NCI-H82 treated with DMSO at 0.1 percent for 48 hours (cell line): ENCODE measurements at regions not wholly inside any gene's neighbourhood (a gene's known extent, or its start where the extent isn't known, plus 50 kb on each side); places are given as distances from the start of the nearest gene placed in this dataset.

Experiments used
- DNase-seq: peaks from one replicate; lab custom pipeline; 2025; ENCODE audit not compliant: unreplicated experiment; lab: John Stamatoyannopoulos, UW

- DNase-seq = no peak
Observed at GRCh38 chr6:14647357-14647756, 529.8 kb downstream of the CD83 start.

GRCh38 chr6:14652536-14652935 is 535.0 kb downstream of the CD83 start:
- DNase-seq = no peak

GRCh38 chr6:14655201-14656061 is 537.9 kb downstream of the CD83 start:
- DNase-seq = peak; percentile 96

DNA sequence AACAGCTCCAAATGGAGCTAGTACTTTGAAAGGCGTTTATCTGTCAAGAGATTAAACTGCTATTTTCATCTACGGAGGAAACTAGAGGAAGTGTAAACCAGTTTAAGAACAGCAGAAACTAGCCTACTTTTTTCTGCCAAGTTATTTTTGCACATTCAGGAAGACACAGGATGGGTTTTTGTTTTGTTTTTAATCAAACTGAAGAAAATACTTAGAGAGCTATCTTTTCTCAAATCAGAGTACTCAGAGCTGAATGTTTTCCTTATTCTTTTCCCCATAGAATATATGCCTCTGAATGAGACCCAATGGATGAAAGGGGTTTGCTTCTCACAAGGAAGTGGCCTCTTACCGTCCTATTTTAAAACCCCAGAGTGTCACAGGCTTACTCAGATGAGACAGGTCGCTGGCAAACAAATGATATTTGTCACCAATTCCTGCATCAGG is 538.5 kb downstream of the CD83 start:
- no peak for DNase-seq

DNA sequence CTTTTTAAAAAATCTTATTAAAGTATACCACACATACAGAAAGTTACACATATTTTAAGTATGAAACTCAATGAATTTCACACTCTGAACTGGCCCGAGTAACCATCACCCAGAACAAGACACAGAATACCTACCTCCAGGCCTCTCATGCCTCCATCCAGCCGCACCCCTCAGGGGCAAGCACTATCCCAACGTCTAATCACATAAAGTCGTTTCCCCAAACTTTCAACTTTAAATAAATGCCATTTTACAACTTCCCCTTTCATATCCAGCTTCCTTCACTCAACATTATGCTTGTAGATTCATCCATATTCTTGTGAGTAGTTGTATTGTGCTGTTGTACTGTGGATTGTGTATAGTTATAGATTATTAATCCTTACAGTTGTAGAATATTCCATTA is 539.1 kb downstream of the CD83 start:
- no peak for DNase-seq

DNA sequence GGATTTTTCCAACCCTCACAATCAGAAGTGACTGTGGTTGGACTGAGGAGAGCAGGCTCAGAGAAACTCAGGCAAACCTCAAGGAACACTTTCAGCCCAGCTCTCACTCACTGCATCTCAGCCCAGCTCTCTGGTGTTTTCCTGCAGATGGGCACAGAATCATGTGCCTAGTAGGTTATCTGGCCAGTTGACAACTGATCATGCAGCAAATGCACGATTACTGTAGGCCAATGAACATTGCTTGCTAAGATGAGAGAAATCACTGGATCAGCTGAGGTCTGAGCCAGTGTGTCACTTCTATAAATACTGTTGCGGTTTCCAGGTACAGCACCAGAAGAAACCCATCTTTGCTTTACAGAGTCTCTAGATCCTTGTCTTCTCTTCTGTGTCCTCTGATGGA is 540.5 kb downstream of the CD83 start:
- DNase-seq = no peak

GRCh38 chr6:14658886-14659561 is 541.5 kb downstream of the CD83 start:
- DNase-seq = no peak

GRCh38 chr6:14659841-14660240 is 542.3 kb downstream of the CD83 start:
- DNase-seq = no peak

DNA sequence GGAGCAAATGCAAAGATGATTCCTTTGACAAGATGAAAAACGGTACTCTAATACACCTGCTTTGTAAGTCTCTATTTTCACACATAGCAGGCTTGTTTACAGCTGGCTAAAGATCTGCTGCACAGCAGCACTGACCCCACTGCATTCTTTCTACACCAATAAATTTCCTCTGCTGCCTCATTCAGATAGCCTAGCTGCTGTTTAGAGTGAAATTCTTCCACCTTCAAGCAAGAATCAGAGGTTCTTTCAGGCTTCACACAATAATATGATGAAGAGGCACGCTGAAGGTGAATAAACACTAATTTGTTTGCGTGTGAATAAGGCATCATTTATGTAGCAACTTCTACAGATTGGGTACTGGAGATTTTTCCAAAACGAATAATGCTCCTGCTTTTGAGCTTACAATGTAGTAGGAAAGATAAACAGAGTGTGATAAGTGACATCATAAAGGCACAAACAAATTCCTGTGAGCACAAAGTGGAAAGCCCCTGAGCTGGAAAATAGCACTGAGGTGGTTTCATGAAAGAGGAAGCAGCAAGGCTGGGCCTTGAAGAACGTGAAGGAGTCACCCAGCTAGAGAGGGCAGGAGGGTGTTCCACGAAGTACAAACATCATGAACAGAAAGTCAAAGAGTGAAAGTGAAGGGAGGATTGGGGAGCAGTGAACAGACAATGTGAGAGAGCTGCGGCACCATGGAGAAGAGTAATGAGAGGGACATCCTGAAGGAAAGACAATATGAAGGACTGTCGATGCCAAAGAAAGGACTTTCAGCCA is 543.4 kb downstream of the CD83 start:
- DNase-seq = no peak

DNA sequence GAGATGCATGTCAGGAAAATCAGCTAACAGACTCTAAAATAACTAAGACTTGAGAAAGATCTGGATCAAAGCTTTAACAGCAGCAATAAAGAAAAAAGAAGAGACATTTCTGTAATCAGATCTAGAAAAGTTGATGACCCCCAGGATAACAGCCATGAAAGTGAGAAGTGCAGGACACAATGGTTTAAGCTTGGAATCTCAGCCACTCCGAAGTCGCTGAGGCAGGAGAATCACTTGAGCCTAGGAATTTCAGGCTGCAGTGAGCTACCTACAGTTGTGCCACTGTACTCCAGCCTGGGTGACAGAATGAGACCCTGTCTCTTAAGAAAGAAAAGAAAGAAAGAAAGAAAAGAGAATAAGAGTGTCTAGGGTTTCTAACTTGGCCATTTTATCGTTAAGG is 544.1 kb downstream of the CD83 start:
- no peak for DNase-seq

DNA sequence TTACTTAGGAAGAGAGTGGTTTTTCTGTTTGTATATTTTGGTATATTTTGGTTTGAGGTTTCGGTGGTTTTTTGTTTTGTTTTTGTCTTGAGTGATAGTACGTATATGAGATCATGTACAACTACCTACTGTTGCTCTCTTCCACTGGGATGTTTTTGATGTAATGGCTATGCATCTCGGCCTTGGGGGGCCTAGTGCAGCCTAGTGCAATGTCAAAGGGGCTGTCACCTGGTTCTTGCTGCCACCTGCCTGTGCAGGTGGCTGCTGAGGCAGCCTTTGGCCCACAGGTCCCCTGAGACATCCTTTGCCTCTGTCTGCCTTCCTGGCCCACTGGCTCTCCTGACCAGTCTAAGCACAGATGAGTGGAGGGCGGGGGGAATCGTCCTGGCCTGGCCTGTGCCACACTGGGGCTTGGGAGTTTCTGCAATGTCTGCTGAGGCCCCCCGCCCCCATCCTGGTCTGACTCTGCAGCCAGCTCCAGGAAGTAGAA is 546.6 kb downstream of the CD83 start:
- DNase-seq = no peak

- no peak for DNase-seq
Observed at GRCh38 chr6:14664621-14665315, 547.2 kb downstream of the CD83 start.

DNA sequence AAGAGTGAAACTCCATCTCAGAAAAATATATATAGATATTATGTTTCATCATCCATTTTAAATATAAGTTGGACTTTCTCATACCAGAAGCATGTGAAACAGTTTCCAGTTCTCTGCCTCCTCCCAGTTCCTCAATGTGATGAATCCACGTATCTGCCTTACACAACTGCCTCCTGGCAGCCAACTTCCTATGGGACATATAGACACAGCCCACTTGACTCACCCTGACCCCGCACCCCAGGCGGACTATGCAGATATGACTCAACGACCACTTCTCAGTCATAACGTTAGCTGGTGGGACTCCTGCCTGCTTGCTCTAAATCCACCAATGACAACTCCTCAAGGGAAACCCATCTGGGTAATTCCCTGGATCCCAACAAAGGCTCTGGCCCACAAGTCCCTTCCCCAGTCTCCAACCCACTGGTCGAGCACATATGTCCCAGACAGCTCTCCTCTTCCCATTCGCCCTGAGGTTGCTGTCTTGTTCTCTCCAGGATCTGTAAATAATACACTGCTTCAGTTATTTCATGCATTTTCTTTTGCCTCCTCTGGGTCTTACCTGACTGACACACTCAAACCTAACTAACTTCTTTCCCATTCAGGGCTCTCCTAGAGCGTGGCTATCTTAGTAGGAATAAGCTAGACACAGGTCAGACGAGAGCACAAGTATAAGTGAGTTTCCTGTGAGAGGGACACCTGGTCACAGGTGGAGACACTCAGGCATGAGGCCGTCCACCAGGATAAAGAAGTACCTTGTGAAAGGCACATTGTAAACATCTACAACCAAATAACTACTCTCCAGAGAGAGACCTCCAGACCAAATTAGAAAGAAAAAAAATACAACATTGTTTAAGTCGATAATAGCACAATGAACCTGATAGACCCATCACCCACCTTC is 548.5 kb downstream of the CD83 start:
- no peak for DNase-seq

- DNase-seq = no peak
Observed at GRCh38 chr6:14670806-14671205, 553.2 kb downstream of the CD83 start.

DNA sequence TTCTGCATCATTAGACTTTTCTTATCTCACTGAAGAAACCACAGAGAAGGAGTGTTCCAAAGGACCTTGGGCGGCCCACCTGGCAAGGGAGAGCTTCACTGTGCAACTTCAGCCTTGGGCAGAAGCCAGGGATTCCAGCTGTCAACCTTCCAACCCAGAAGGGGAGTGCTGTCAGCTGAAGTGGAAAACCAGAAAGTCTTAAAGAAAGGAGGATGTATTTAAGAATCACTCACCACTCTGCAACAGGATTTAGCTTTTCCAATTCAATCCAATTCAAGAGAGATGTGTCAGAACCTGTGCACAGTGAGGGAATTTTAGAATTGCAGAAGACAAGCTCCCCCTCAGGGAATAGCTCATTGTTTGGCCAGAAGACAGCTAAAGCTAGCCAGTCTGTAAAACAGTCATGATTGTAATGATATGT is 553.7 kb downstream of the CD83 start:
- no peak for DNase-seq

DNA sequence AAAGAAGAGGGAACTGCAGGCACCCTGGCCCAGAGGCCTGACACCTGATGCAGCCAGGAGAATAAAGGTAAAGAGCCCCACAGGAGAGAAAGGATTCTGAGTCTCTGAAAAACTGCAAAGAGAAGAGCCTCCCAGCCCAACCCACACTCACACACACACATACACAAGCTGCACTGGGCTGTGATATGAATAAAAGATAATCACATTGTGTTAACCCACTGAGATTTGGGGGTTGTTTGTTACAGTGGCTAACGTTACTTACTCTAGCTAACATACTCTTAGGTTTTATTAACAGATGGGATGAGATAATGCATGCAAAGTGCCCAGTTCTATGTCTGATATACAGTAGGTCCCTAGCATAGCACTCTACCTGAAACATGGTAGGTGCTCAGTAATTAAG is 554.4 kb downstream of the CD83 start:
- DNase-seq = no peak

- no peak for DNase-seq
Observed at GRCh38 chr6:14673201-14673600, 555.6 kb downstream of the CD83 start.

GRCh38 chr6:14674458-14674857 is 556.9 kb downstream of the CD83 start:
- no peak for DNase-seq

DNA sequence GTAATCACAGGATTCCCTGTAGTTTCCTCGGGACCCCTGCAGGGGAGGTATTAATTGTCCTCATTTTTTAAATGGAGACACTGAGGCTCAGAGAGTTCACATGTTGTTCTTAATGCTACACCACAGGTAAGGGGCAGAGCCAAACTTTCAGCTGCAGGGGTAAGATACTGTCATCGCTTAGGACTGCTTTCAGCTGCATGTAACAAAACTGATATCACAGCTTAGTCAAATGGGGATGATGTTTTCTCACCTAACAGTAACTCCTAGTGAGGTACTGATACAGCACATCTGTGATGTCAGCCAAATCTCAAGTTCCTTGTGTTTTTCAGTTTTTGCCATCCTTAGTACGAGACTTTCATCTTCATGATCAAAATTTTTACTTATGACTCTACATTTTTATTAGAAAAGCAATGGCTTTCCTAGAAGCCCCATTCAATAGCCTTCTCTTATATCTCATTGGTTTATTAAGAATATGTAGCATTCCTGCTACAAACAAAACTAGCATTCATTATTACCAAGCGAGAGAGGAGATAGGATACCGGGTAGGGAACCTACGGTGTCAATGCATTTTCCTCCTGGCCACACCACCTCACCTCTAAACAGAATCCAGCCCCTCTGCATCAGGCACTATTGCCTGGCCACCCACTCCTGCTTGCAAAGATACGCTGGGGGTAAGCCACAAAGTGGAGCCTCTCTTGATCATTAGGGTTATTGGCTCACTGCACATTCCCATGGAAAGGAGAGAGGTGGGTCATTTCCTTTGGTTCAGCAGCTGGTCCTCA is 557.5 kb downstream of the CD83 start:
- DNase-seq = no peak
